Panc1 (cell line): ENCODE measurements at regions not wholly inside any gene's neighbourhood (a gene's known extent, or its start where the extent isn't known, plus 50 kb on each side); places are given as distances from the start of the nearest gene placed in this dataset.

ENCODE experiments used
- ATAC-seq: fragments of 200-7000 bp; cut with Tn5 transposase; 2 replicates; pipeline ENCODE4 v1.9.1; 2020; ENCODE audit warnings: mild to moderate bottlenecking, moderate library complexity
- BruUV-seq: library from RNA; stranded (reverse); fragments of 400-500 nt; replicated peaks from 2 replicates; lab custom pipeline; 2021; lab: Mats Ljungman, UMichigan
- CTCF ChIA-PET: fragments of 300-600 bp; sonication (Branson Sonifier 250); formaldehyde crosslinking; loops from one replicate; lab custom pipeline; 2022; ENCODE audit warnings: antibody characterized with exemption; lab: Charles Lee
- POLR2A ChIA-PET: fragments of 300-600 bp; sonication (Branson Sonifier 250); formaldehyde crosslinking; loops from one replicate; lab custom pipeline; 2022; ENCODE audit warnings: antibody characterized with exemption; lab: Charles Lee
- DNase-seq: peaks from one replicate; pipeline ENCODE4 v3.0.0-alpha.2; 2010; ENCODE audit warnings: low read depth, low spot score
- H3K27ac ChIP-seq: 2 replicates; pipeline ENCODE4 v1.5.1; 2011; ENCODE audit warnings: mild to moderate bottlenecking, low read length, inconsistent platforms
- H3K27me3 ChIP-seq: fragments of 200-500 bp; sonication (Bioruptor generic); 2 replicates; pipeline ENCODE4 v1.6.0; 2014; ENCODE audit warnings: low read length, inconsistent platforms; ENCODE audit not compliant: control insufficient read depth, insufficient read depth
- H3K36me3 ChIP-seq: fragments of 200-500 bp; sonication (Bioruptor generic); 2 replicates; pipeline ENCODE4 v1.5.1; 2014; ENCODE audit warnings: inconsistent platforms, mild to moderate bottlenecking, low read length, moderate library complexity; ENCODE audit not compliant: control insufficient read depth, insufficient read depth
- H3K4me1 ChIP-seq: 2 replicates; pipeline ENCODE4 v1.5.1; 2011; ENCODE audit warnings: inconsistent platforms, mild to moderate bottlenecking, low read length, moderate library complexity; ENCODE audit not compliant: control insufficient read depth, insufficient read depth
- H3K4me3 ChIP-seq, 2 experiments: 2 replicates each; pipeline ENCODE4 v1.5.1; 2011 to 2012; ENCODE audit warnings: low read depth in 2 of 2, low read length in 2 of 2, mild to moderate bottlenecking in 2 of 2, inconsistent platforms in 1 of 2, moderate library complexity in 1 of 2
- H3K9me3 ChIP-seq: fragments of 200-500 bp; sonication (Bioruptor generic); 2 replicates; pipeline ENCODE4 v1.5.1; 2014; ENCODE audit warnings: low read depth, mild to moderate bottlenecking, inconsistent platforms, low read length, moderate library complexity; ENCODE audit not compliant: control insufficient read depth, insufficient read depth
- CTCF ChIP-seq: fragments of 450-650 bp; IDR thresholded peaks from 2 replicates; pipeline ENCODE4 v1.5.1; 2017; ENCODE audit warnings: mild to moderate bottlenecking
- POLR2AphosphoS5 ChIP-seq: IDR thresholded peaks from 2 replicates; pipeline ENCODE4 v1.6.1; 2012; ENCODE audit warnings: mild to moderate bottlenecking, low read depth, low read length, moderate library complexity
- SIN3A ChIP-seq: IDR thresholded peaks from 2 replicates; pipeline ENCODE4 v1.6.1; 2012; ENCODE audit warnings: low read depth, mild to moderate bottlenecking, low read length, moderate library complexity, borderline replicate concordance; ENCODE audit not compliant: insufficient read depth
- TCF7L2 ChIP-seq: IDR thresholded peaks from 2 replicates; pipeline ENCODE4 v1.6.1; 2011; ENCODE audit warnings: mild to moderate bottlenecking, low read depth, low read length, inconsistent platforms
- in situ Hi-C: cut with HindIII; loops from 2 replicates; pipeline ENCODE4 v1.10.0; 2016; ENCODE audit warnings: low sequenced_read_pairs, low pct_unique_long_range_greater_than_20kb
- intact Hi-C: fragments of 100-400 bp; cut with micrococcal nuclease; formaldehyde crosslinking; loops from one replicate; pipeline ENCODE4 v1.10.0; 2022; ENCODE audit not compliant: unreplicated experiment
- TF ChIP-seq, protein P1 (sequence below), 2 experiments: IDR thresholded peaks; 2 replicates each; pipeline ENCODE4 v1.6.1; 2011 to 2012; ENCODE audit warnings: low read depth in 2 of 2, control low read depth in 1 of 2, low read length in 1 of 2, mild to moderate bottlenecking in 1 of 2, moderate library complexity in 1 of 2; ENCODE audit not compliant: insufficient read depth in 1 of 2

DNA sequence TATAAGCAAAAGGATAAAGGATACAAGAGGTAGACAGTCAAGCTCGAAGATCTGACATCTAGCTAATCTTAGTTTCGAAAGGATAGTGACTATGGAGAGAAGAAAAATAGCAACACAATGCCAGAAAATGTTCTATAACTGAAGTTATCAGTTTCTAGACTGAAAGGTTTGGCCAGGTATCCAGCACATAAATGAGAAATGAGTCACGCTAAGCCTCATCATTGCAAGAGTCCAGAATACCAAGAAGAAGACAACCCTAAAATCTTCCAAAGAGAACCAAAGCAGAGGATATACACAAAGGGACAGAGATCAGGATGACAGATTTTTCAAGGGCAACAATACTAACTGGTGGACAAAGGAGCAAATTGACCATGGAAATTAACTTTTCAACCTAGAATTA is 237.0 kb downstream of the POSTN start:
- DNase-seq, result no peak
- no TSS peak for BruUV-seq
- TF ChIP-seq CTCF (no peak), POLR2AphosphoS5 (no peak), SIN3A (no peak), TCF7L2 (no peak)
- TF ChIP-seq, protein P1, sequence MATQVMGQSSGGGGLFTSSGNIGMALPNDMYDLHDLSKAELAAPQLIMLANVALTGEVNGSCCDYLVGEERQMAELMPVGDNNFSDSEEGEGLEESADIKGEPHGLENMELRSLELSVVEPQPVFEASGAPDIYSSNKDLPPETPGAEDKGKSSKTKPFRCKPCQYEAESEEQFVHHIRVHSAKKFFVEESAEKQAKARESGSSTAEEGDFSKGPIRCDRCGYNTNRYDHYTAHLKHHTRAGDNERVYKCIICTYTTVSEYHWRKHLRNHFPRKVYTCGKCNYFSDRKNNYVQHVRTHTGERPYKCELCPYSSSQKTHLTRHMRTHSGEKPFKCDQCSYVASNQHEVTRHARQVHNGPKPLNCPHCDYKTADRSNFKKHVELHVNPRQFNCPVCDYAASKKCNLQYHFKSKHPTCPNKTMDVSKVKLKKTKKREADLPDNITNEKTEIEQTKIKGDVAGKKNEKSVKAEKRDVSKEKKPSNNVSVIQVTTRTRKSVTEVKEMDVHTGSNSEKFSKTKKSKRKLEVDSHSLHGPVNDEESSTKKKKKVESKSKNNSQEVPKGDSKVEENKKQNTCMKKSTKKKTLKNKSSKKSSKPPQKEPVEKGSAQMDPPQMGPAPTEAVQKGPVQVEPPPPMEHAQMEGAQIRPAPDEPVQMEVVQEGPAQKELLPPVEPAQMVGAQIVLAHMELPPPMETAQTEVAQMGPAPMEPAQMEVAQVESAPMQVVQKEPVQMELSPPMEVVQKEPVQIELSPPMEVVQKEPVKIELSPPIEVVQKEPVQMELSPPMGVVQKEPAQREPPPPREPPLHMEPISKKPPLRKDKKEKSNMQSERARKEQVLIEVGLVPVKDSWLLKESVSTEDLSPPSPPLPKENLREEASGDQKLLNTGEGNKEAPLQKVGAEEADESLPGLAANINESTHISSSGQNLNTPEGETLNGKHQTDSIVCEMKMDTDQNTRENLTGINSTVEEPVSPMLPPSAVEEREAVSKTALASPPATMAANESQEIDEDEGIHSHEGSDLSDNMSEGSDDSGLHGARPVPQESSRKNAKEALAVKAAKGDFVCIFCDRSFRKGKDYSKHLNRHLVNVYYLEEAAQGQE (IDR thresholded peaks at IDR 0.05; ENCODE audit: insufficient read depth in 1 of 2, low read depth in 2 of 2, low read length in 1 of 2), result no peak
- intact Hi-C loops (no loop called here), in situ Hi-C loops (no loop called here)
- Histone ChIP-seq H3K4me3 (no peak overlapping the region), H3K27ac (no peak overlapping the region), H3K27me3 (no peaks in the 10 kb centered on the region), H3K36me3 (no peaks in the 10 kb centered on the region), H3K9me3 (no peaks in the 10 kb centered on the region), H3K4me1 (no peaks in the 10 kb centered on the region)
- CTCF ChIA-PET, result no interaction called here
- POLR2A ChIA-PET, result no interaction called here
- no peak for ATAC-seq

DNA sequence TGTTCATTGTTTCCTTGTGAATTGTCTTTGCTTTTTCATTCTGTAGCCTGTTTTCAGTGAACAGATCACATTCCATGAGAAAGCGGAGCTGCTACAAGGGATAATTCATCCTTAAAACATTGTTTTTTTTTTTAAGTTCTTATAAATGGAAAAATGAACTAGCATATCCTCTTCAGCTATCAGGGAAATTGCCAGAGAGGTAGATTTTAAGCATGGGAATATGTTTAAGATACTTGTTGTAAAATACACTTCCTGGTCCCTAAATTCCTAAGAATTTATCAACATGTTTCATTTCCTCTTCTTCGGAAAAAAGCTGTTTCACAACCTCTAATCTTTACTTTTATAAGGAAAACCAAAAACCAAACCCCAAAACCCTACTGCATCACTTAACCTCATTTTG is 238.0 kb downstream of the POSTN start:
- DNase-seq, result no peak
- no TSS peak for BruUV-seq
- no peaks in the 10 kb centered on the region for H3K27me3 ChIP-seq
- POLR2A ChIA-PET, result no interaction called here
- no peak for TF ChIP-seq CTCF
- TF ChIP-seq, protein P1 (IDR thresholded peaks at IDR 0.05; ENCODE audit: insufficient read depth in 1 of 2, low read depth in 2 of 2, low read length in 1 of 2), result no peak
- no peak for TF ChIP-seq TCF7L2
- TF ChIP-seq POLR2AphosphoS5, result no peak
- no peak for TF ChIP-seq SIN3A
- no peaks in the 10 kb centered on the region for H3K9me3 ChIP-seq
- ATAC-seq, result no peak
- H3K4me3 ChIP-seq, result no peak overlapping the region
- CTCF ChIA-PET, result no interaction called here
- in situ Hi-C loops, result no loop called here
- H3K4me1 ChIP-seq, result no peaks in the 10 kb centered on the region
- H3K27ac ChIP-seq, result no peak overlapping the region
- no peaks in the 10 kb centered on the region for H3K36me3 ChIP-seq
- intact Hi-C loops, result no loop called here
